ENCODE measurements at regions not wholly inside any gene's neighbourhood (a gene's known extent, or its start where the extent isn't known, plus 50 kb on each side); places are given as distances from the start of the nearest gene placed in this dataset.

DNA sequence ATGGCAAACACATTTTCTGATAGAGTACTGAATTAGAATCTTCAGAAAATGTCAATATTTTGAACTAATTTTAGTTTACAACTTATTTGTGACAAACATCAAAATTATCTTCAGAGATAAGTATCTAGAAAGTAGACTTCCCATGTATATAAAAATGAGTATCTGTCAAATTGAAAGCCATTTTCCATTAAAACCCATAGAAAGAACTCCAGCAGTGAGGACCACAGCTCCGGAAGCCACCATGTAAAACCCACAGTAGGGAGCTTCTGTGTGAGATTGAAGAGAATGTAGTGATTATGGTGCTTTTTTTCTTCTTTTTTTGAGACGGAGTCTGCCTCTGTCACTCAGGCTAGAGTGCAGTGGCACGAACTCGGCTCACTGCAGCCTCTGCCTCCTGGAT, 687.0 kb downstream of the TYW1 start:
- DNase-seq (ENCODE audit: low spot score), result no peak

DNA sequence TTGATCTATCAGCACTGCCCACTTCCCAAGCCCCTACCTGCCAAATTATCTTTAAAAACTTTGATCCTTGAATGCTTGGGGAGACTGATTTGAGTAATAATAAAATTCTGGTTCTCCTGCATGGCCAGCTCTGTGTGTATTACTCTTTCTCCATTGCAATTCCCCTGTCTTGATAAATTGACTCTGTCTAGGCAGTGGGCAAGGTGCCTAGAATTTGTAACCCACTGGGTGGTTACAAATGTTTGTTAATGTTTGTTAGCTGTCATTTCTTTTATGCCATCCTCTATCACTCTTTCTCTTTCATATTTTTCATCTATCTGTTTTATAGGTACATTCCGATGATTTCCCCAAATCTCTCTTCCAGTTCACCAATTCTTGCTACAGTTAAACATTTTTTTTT, 694.1 kb downstream of the TYW1 start:
- DNase-seq (ENCODE audit: low spot score), result no peak

DNA sequence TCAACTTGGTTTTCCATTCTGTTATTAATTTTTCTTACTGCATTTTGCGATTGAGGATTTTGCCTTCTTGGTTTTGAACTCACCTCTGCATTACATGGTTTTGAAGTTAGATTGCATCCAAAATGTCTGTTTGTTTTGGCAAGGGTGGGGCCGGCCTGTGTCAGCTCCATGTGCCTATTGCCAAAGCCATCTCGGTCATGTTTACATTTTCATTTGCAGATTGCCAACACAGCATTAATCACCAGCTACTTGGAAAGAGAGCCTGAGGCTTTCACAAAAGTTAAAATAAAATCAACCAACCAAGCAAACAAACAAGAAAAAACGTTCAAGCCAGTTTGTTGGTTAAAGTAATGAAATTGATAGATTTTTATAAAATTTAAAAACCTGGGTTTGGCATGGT, 695.8 kb downstream of the TYW1 start:
- no peak for DNase-seq (ENCODE audit: low spot score)

DNA sequence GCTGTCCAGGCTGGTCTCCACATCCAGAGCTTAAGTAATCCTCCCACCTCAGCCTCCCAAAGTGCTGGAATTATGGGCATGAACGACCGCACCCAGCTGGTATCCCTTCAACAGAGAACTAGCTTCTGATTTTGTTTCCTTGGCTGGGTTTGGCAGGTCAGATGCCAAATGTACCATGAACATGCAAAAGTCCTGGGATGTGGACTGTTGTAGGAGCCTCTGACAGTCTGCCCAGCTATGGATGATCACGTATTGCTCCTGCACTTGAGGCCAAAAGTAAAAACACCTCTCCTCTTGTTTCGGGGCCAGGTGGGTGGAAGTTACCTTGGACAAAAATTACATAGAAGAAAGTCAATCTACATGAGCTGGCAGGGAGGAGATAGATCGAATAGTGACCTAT, 699.5 kb downstream of the TYW1 start:
- DNase-seq (ENCODE audit: low spot score), result no peak

DNA sequence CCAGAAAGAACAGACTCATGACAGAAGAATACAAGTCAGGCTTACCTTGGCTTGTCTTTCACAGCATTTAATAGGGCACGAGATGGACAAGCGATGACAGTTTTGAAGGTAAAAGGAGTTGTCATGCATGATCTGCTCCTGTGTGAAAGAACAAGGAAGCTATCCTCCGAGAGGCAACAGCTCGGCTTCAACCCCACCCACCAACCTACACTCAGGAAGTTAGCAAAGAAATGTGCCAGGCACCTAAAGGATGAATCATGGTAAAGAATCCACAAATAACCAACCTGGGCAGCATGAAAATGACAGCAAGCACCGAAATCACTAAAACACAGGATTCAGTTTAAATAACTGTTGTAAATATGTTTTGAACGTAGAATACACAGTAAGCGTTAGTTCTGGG, 700.2 kb downstream of the TYW1 start:
- no peak for DNase-seq (ENCODE audit: low spot score)

DNA sequence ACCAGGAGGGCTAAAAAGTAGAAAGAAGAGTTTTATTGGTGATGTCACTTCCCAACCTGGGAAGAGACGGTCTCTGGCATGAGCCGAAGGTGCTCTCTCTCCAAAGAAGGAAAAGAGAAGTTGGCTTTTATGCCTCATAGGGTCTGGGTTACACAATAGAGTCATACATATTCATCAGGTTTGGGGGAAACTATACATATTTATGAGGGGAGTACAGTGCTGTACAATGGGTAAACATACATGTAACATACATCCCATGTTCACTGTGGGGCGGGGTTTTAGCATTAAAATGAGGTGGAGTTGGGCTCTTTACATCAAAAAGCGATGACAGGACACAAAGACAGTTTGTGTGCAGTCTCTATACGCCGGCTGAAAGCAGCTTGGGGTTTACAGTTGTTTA, 701.7 kb downstream of the TYW1 start:
- no peak for DNase-seq (ENCODE audit: low spot score)

DNA sequence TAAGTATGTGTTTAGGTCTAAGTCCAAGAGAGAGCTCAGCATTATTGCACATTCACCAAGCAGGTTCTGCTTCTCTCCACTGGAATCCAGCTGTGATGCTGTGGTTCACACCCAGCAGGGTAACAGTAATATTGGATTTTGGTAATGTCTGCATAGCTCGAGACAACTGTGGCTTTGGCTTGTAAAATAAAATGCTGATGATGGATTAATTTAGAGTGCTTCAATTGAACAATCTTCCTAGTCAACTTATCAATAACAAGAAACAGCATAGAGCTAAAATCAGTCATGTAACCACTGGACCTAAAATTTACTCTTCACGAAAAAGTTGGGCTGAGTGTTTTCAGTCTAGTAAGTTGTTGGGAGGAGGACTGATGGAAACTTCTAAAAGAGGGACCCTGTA, 709.2 kb downstream of the TYW1 start:
- DNase-seq (ENCODE audit: low spot score), result no peak

DNA sequence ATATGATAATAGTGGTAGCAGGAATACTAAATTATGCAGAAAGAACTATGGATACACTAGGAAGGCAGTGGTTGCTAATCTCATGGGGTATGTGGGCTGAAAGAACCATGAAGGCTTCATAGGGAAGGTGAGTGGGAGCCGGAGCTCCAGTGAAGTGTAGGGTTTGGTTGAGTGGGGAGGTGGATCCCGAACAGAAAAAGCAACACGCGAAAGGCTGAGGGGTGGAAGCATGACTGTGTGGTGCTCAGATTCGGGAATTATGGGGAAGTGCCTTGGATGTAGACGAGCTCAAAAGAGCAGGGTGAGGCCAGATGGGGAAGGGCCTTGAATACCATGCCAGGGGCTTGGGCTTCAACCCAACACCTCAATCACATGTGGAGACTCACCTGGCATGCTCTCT, 715.1 kb downstream of the TYW1 start:
- no peak for DNase-seq (ENCODE audit: low spot score)

DNA sequence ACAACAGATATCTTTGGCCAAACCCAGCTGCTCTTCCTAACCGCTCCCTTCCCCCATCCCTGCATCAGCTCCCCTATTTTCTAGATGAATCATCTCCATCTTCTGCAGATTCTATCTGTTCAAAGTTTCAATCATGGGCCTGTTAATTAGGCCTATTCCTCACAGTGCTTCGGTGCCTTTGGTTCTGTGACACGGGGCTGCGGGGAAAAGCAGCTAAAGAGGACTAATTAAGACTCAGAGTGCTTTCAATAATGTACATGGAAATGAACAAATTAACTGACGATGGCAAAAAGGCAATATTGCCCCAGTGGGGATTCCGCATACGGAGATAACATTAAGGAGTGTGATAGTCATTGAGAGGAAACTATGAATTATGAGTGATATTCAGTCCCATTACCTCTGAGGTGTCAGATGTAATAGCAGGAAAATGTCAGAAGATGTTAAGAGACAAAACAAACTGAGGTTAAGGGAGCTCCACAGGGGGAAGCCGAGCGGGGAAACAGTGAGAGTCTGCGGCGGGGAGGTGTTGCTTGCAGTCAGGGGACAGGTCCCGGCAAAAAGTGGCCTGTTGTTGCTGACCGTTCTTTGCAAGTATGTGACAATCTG, 716.9 kb downstream of the TYW1 start:
- DNase-seq (ENCODE audit: low spot score), result no peak

DNA sequence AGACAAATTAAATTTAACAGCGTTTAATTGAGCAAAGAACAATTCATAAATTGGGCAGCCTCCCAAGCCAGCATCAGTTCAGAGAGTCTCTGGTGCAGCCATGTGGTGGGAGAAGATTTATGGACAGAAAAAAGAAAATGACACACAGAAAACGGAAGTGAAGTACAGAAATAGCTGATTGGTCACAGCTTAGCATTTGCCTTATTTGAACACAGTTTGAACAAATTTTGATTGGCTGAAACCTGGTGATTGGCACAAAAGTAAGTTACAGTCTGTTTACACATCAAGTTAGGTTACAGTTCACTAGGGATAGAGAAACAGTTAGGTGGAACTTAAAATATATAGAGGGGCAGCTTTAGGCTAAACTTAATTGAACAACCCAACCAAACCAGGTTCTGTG, 720.1 kb downstream of the TYW1 start:
- DNase-seq (ENCODE audit: low spot score), result no peak

DNA sequence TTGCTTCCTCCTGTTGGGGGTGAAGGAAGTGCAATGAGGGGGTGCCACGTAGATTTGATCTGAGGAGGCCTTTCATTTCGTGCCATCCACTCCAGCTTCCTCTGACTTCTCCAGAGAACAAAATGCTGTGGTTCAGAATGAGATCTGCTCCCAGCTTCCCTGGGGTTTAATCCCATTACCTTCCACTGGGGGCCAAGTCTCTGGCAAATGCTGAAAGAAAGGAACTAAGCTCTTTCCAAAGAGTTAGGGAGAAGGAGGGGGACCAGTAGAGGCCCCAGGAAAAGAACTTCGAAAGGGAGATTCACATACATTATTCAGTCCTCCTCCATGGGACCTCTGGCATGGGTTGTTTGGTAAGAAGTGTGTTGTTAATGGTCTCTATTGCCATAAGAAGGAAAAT, 727.0 kb downstream of the TYW1 start:
- DNase-seq (ENCODE audit: low spot score), result no peak

DNA sequence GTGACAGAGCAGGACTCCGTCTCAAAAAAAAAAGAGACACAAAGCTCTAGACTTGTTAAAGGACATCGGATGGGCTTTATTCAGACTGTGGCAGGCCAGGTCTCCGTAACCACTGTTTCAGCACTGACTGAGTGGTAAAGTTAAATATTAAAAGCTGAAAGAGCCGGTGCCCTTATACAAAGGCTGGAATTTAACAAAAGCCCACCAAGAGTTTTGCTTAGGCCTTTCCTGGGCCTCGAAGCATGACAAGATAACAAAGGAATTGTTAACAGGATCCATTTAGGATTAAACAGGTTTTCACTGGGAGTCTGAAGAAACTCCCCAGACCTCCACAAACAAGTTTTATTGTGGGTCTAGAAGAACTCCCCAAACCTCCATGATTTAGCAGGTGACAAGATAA, 727.8 kb downstream of the TYW1 start:
- DNase-seq (ENCODE audit: low spot score), result no peak

DNA sequence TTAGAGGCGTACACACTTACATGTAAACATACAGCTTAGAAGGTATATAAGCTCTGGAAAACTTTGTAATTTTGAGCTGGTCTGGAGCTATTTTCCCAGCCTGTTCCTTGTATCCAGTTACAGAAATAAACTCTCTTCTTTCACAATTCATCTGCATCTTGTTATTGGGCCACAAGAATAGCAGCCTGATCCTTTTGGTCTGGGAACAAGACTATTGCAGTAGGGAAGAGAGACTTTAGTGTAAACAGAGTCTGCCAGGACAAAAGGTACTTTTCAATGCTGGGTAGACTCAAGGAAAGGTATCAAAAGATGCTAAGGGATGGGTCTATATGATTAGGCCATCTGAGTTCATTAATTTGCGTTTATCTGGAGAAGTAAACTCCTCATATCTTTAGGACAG, 728.3 kb downstream of the TYW1 start:
- DNase-seq (ENCODE audit: low spot score), result no peak

DNA sequence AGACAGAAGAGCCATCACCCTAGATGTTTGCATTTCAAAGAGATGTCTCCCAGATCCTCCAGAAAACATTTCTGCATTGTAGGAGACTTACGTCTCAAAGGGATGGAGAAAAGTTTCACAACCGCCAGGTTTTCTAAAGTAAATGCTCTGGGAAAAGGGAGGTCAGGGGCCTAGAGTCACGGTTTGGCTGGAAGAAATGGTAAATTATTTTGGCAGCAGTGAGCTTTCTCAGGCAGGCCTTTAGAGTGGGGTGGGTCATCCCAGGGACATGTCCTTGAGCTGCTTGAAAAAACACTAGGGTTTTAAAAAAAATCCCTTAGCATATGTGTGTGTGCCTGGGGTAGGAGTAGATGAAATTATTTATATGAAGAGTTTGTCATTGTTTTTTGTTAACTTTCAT, 728.8 kb downstream of the TYW1 start:
- DNase-seq (ENCODE audit: low spot score), result no peak

DNA sequence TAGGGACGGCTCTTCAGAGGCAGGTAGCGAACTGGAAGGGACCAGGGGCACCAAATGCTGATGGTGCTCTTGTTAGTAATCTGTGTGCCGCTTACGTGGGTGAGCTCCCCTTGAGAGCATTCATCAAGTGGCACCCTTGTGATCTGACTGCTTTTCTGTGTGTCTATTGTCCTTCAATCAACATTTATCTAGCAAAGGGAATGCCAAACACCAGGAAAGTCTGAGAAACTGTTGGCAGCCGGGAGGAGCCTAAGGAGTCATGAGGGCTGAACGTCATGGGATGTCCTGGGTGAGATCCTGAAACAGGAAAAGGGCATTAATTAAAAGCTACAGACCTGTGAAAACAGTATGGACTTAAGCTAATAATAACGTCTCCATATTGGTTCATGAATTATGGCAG, 733.1 kb downstream of the TYW1 start:
- DNase-seq (ENCODE audit: low spot score), result no peak

DNA sequence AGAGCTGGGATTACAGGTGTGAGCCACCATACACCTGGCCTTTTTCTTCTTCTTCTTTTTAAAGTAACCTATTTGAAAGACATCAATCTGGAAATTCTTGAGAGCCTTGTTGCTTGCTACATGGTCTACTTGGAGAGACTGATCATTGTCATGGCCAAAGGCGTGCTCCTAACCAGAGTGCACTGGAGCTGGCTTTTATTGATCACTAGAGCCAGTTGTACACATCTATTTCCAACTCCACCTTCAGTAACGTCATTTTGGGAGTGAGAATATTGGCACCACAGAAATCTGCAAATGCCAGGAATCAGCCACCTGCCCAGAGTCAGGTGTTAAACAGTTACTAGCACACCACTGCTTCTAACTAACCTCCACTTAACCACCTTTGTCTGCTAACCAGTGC, 735.1 kb downstream of the TYW1 start:
- no peak for DNase-seq (ENCODE audit: low spot score)

DNA sequence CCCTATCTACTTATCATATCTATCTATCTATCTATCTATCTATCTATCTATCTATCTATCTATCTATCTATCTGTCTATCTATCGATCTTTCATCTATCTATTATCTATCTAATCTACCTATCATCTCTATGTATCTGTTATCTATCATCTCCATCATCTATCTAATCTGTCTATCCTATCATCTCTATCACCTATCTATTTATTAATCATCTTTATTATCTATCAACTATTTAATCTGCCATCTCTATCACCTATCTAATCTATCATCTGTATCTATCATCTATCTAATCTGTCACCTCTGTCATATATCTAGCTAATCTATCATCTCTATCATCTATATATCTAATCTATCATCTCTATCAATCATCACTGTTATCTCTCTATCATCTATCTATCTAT, 736.3 kb downstream of the TYW1 start:
- DNase-seq (ENCODE audit: low spot score), result no peak

DNA sequence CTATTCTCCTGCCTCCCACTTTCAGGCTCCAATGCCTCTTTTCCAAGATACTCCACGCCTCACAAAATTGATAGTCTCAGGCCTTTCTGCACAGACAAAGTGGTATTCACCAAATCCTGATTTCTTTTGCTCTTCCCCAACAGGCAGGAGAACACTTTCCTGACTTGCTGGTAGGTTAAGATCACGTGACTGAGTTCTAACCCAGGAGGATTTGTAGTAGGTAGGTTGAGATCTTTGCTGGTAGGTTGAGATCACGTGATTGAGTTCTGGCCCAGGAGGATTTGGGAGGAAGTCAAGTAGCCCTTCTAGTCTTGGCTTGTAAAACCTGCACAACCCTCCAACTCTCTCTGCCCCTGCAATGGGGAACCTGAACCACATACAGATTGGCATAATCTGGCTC, 741.5 kb downstream of the TYW1 start:
- no peak for DNase-seq (ENCODE audit: low spot score)

DNA sequence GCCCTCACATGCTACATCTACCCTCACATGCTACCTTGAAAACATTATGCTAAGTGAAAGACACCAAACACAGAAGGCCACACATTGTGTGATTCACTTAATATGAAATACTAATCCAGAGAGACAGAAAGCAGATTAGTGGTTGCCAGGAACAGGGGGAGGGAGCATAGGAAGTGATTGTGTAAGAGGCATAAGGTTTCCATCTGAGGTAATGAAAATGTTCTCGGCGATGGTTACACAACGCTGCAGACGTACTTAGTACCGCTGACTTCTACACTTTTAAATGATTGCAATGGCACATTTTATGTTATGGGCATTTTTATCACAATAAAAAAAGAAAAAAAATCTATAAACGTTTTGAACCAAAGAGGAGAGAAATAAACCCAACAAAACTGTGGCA, 742.3 kb downstream of the TYW1 start:
- DNase-seq (ENCODE audit: low spot score), result no peak

DNA sequence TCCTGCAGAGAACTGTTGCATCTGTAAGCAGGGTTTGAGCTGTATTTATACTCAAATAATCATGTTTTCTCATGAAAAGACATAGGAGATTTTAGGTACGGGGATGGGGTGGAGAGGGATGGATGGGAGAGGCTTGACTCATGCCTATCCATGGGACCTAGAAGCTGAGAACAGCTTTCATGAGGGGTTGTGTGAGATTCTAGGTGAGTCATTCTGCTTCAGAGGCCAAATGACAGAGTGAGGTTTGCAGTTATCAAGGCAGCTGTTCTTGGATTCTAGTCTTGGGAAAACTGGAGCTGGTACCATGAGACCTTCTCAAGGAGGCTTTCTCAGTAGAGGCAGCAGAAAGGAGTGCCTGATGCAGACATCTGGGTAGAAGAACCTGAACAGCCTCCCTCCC, 746.9 kb downstream of the TYW1 start:
- no peak for DNase-seq (ENCODE audit: low spot score)

DNA sequence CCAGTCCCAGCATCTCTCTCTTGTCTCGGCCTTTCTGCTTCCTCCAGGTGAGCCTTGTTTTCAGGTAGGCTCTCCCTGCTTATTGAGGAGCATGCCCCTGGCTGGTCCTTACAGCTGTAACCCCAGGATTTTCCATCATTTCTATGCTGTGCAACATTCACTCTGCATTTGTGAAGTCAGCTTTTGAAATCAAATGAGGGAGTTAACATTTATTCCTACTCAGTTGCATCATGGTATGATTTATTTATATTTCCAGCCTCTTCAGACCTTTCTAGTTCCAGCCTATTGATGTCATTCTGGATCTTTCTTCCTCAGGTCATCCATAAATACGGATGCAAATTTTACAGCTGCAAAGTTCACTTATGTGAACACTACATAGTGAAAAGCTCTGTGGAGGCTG, 755.6 kb downstream of the TYW1 start:
- DNase-seq (ENCODE audit: low spot score), result no peak

DNA sequence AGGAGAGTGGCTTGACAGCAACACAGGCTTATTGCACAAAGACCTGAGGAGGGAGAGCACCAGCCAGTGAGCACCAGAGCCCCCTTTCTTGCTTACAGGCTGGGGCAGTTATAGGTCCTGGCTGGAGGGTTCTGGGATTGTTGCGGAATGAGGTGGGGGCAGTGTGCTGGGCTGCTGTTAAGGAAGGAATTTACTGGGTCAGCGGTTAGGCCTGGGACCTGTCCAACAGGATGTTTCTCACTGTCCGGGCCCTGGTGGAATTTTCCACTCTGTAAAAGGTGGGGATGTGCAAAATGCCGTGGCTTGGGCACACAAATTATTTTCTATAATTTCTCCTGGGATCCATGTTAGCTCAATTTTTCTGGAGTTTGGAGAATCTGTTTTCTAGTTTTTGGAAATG, 757.3 kb downstream of the TYW1 start:
- DNase-seq (ENCODE audit: low spot score), result no peak

DNA sequence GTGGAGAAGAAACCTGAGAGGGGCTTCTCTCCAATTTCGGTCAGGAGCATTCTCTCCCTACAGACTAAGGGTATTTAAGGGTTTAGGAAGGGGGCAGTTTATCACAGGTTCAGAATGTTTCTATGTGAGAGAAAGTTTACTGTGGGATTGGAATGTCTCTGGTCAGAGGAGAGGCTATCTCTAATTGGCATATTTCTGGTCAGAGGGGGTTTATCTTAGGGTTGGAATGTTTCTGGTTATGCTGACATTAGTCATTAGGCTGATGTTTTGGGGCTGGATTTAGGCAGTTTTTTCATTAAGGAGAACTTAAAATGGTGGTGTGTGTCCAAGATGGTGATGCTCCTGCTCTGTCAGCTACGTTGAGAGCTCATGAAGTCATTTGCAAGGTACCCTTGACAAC, 758.0 kb downstream of the TYW1 start:
- DNase-seq (ENCODE audit: low spot score), result no peak

DNA sequence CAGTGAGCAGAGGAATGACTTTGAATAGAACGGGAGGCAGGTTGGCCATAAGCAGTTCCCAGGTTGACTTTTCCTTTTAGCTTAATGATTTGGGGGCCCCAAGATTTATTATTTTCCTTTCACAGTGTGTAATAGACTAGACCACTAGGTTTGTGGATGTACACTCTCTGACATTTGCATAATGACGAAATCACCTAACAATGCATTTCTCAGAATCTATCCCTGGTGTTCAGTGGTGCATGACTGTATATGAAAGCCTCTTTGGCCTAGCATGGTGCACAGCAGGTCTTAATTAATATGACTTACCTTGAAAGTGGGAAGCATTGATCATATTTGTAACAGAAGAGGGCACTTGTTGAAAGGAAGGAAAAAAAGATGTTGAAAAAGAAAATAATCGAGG, 761.9 kb downstream of the TYW1 start:
- DNase-seq (ENCODE audit: low spot score), result no peak

DNA sequence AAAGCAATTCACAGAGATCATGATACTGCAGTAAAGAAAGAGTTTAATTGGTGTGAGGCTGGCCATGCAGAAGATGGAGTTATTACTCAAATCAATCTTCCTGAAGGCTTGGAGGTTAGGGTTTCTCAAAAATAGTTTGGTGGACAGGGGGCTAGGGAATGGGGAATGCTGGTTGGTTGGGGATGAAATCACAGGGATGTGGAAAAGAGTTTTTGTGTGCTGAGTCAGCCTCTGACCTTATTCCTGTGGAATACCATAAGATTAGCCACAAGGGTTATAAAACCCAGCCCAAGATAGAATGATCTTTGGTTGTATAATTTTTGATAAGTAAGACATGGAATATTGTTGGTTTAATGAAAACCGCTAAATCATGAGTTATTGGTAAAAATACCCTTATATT, 764.3 kb downstream of the TYW1 start:
- DNase-seq (ENCODE audit: low spot score), result no peak

Measured in hematopoietic multipotent progenitor cell treated with erythropoietin and hydrocortisone succinate and interleukin-3 and kit ligand, for 17 days (in vitro differentiated cells).